ENCODE measurements at regions not wholly inside any gene's neighbourhood (a gene's known extent, or its start where the extent isn't known, plus 50 kb on each side); places are given as distances from the start of the nearest gene placed in this dataset.

- no peak for DNase-seq (ENCODE audit: low read depth)
These were observed 1021.1 kb upstream of the CDH8 start for GRCh38 chr16:63057341-63057740.

DNA sequence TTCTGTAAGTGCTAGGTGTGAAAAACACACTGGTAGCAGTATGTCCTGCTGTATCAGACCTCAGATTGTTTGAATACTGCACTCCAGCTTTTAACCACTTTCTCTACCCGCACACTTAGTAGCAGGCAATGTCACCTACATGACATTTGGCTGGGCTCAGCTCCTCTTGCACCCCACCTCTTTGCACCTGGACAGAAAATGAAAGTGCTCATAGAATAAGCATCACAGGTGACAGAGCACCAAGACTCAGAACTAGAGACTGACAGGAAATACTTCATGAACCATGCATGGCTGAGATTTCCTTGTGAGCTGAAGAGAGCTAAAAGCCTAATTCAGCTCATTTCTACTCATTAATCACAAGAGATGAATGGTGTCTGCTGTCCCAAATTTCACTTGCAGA is 1014.2 kb upstream of the CDH8 start:
- no peak for DNase-seq (ENCODE audit: low read depth)
- H3K4me3 ChIP-seq (ENCODE audit: low read depth, low read length), result no peak overlapping the region

More at GRCh38 chr16:63057341-63057740, 1021.1 kb upstream of the CDH8 start:
- H3K4me3 ChIP-seq (ENCODE audit: low read depth, low read length), result no peak overlapping the region

- no peak overlapping the region for H3K4me3 ChIP-seq (ENCODE audit: low read depth, low read length)
- no peak for DNase-seq (ENCODE audit: low read depth)
These were observed 1002.3 kb upstream of the CDH8 start for GRCh38 chr16:63038397-63039106.

GRCh38 chr16:63037761-63038396 is 1001.6 kb upstream of the CDH8 start:
- no peak overlapping the region for H3K4me3 ChIP-seq (ENCODE audit: low read depth, low read length)

DNA sequence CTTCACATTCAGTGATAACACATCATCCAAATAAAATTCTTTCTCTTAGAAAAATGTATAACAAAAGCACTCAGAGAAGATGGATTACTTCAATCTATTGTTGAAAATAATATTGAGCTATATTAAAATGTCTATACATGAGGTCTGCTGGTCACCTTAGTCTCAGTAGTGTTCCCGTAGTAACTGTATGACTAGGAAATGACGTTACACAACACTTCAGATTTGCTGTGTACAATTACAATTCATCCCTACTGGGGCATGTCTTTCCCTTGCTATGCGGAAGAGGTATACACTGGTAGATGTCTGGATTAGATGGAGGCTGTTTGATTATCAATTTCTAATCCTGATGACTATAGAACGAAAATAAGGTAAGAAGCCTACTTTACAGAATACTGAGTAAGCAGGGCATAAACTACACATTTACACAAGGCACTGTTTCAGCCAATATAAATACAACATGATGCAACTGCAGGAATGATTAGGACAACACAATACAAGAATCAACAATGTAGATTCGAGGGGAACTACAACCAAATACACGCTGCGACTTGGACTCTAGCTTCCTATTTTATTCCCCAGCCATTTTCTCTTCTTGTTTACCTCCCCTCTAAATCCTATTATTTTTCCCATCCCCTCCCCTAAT is 982.5 kb upstream of the CDH8 start:
- no peak overlapping the region for H3K4me3 ChIP-seq (ENCODE audit: low read depth, low read length)
- no peak for DNase-seq (ENCODE audit: low read depth)

More at GRCh38 chr16:63037761-63038396, 1001.6 kb upstream of the CDH8 start:
- no peak for DNase-seq (ENCODE audit: low read depth)

DNA sequence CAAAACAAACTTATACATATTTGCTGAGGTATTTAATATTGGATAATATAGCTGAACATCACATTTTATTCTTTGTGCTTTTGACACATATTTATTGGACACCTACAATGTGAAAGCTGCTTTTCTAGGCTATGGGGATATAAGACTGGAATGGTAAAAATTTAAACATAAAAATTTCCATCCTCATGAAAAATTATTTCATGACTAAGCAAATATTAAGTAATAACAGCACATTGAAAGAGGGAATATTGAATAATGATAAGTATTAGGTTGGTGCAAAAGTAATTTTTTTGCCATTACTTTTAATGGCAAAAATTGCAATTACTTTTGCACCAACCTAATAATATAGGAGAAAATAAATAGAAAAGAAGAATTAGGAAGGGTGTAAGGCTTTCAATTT is 972.5 kb upstream of the CDH8 start:
- DNase-seq (ENCODE audit: low read depth), result no peak
- no peak overlapping the region for H3K4me3 ChIP-seq (ENCODE audit: low read depth, low read length)

GRCh38 chr16:63005356-63005755 is 969.1 kb upstream of the CDH8 start:
- DNase-seq (ENCODE audit: low read depth), result no peak
- H3K4me3 ChIP-seq (ENCODE audit: low read depth, low read length), result no peak overlapping the region

GRCh38 chr16:62989480-62989879 is 953.2 kb upstream of the CDH8 start:
- no peak for DNase-seq (ENCODE audit: low read depth)

DNA sequence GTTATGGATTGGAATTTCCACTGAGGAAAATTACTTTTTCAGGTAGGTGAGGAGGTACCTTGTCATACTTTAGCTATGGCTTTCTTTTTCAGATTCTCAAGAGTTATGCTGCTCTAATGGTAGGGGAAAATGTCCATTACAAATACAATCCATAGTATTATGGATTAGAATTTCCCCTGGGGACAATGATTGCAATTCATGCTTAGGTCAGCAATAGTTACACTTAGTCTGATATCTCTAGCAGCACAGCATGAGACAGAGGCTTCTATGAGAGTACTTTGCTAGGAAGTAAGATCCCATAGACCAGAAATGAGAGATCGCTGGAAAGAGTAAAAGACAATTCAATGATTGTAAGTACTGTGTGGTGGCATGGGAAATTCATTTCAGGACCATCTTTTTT is 949.5 kb upstream of the CDH8 start:
- DNase-seq (ENCODE audit: low read depth), result no peak
- no peak overlapping the region for H3K4me3 ChIP-seq (ENCODE audit: low read depth, low read length)

More at GRCh38 chr16:62989480-62989879, 953.2 kb upstream of the CDH8 start:
- no peak overlapping the region for H3K4me3 ChIP-seq (ENCODE audit: low read depth, low read length)

GRCh38 chr16:62978451-62978850 is 942.2 kb upstream of the CDH8 start:
- no peak overlapping the region for H3K4me3 ChIP-seq (ENCODE audit: low read depth, low read length)
- no peak for DNase-seq (ENCODE audit: low read depth)

DNA sequence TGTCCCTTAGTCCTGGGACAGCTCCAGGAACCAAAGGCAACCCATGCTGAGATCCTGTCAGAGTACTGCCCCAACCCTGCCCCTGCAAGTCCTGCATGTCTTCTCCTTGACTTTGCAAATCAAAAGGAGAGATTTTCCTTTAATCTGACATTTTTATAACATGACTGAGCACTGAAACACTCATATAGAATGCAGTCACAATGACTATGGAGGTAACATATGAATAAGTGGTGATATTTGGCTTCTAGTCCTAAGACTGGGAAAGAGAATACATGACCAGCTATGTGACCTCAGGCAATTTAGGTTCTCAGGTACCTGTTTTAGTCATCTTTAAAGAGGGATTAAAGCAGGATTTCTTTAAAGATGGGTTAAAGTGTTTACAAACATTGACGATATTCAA is 941.6 kb upstream of the CDH8 start:
- no peak overlapping the region for H3K4me3 ChIP-seq (ENCODE audit: low read depth, low read length)
- no peak for DNase-seq (ENCODE audit: low read depth)

- no peak for DNase-seq (ENCODE audit: low read depth)
- no peak overlapping the region for H3K4me3 ChIP-seq (ENCODE audit: low read depth, low read length)
These were observed 938.2 kb upstream of the CDH8 start for GRCh38 chr16:62974424-62974823.

DNA sequence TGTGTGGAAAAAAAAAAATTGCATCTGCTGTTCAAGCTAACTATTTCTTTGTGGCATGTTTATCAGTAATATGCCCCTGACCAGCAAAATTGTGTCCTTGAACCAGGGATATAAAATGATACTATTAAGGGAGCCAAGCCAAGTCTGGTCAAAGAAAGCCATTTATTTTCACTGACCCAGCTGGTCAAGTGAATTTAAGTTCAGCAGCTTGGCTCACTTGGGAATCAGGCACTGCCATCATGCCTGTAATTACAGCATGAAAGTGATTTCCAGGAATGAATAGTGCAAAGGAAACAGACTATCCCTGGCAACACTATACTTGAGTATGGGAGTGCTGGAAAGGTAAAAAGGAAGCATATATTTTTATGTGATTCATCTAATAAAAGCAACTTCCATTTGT is 934.6 kb upstream of the CDH8 start:
- no peak overlapping the region for H3K4me3 ChIP-seq (ENCODE audit: low read depth, low read length)
- no peak for DNase-seq (ENCODE audit: low read depth)

DNA sequence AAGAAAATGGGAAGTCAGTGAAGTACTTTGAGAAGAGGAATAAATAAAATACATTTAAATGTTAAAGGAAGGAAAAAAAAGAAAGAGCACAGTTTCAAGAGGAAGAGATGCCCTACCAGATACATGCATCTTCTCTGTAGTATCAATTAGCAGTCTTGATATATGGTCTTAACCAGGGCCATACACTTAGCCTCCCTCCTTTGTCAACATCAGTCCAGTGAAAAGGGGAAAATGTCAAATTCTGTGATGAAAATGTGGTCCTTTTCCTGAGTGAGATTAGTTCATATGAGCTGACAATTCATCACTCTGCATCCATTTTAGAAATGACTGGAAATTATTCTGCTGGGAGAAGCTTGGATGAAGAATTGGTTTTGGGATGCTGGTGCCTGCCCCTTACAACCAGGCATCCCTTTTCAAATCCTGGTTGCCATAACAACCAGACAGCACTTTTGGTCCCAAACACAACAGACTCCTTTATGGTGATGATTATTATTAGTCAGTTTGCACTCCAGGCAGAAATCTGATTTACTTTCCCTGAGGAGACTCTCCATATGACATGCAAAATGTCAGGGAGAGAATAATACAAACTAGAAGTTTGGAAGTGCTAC is 933.6 kb upstream of the CDH8 start:
- no peak overlapping the region for H3K4me3 ChIP-seq (ENCODE audit: low read depth, low read length)
- no peak for DNase-seq (ENCODE audit: low read depth)

- H3K4me3 ChIP-seq (ENCODE audit: low read depth, low read length), result no peak overlapping the region
- no peak for DNase-seq (ENCODE audit: low read depth)
These were observed 931.4 kb upstream of the CDH8 start for GRCh38 chr16:62967611-62968010.

DNA sequence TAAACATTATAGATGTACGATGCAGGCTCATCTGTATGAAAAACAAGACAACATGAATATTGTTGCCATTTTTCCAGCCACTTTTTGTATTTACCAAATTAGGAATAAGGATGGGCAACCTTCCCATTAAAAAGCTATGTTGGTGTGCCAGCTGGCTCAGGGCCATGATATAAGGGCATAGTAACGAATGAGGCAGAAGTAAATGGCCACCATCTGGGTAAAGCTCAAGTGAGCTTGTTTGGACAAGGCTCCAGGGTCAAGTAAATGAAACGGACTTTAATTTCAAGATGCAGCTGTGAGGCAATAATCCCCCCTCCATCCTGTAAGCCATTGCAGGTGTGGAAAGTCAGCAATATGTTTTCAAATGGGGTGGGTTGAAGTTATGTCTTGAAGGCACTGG is 930.9 kb upstream of the CDH8 start:
- H3K4me3 ChIP-seq (ENCODE audit: low read depth, low read length), result no peak overlapping the region
- DNase-seq (ENCODE audit: low read depth), result no peak

- H3K4me3 ChIP-seq (ENCODE audit: low read depth, low read length), result no peak overlapping the region
- DNase-seq (ENCODE audit: low read depth), result no peak
These were observed 930.4 kb upstream of the CDH8 start for GRCh38 chr16:62966626-62967025.

DNA sequence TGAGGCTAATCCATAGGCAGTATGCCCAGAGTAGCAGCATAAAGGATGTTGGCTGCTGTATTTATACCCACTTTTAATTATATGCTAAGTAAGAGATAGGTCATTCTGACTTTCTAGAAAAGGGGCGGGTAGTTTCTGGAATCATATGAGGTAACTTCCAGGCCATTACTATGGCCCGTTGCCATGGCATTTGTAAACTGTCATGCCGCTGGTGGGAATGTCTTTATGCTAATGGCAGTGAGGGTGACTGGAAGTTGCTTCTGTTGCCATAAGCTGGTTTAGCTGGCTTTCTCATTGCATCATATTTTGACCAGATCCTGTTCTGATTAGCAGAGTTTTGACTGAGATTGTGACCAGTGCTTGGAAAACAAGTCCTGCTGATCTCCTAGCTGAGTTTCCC is 929.6 kb upstream of the CDH8 start:
- no peak for DNase-seq (ENCODE audit: low read depth)

GRCh38 chr16:62963846-62964245 is 927.6 kb upstream of the CDH8 start:
- no peak overlapping the region for H3K4me3 ChIP-seq (ENCODE audit: low read depth, low read length)
- DNase-seq (ENCODE audit: low read depth), result no peak

More for the DNA sequence above, 929.6 kb upstream of the CDH8 start:
- H3K4me3 ChIP-seq (ENCODE audit: low read depth, low read length), result no peak overlapping the region

- DNase-seq (ENCODE audit: low read depth), result no peak
- no peak overlapping the region for H3K4me3 ChIP-seq (ENCODE audit: low read depth, low read length)
These were observed 918.8 kb upstream of the CDH8 start for GRCh38 chr16:62955033-62955349.

Data from skeletal muscle cell (primary cell).